ENCODE measurements at regions not wholly inside any gene's neighbourhood (a gene's known extent, or its start where the extent isn't known, plus 50 kb on each side); places are given as distances from the start of the nearest gene placed in this dataset.

DNA sequence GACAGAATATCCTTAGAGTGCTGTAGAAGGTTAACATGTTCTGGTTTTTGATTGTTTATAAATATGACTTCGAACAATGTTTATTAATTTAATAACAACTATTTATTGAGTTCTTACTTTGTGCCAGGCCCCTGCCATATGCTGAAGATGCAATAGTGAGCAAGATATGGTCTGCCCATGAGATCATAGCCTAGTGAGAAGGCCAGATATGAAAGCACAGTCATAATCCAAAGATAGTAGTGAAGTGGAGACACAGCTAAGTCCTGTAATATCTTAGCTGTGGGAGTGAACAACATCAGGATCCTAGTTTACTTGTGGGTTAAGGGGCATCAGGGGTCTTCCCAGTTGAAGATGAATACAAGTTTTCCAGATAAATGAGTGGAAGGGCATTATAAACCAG, 189.4 kb upstream of the FBXO33 start:
- Histone ChIP-seq H3K4me1 (no peaks in the 10 kb centered on the region), H3K4me3 (no peak overlapping the region), H3K4me2 (no peak overlapping the region), H3K9me3 (no peaks in the 10 kb centered on the region), H3K27ac (no peak overlapping the region)
- DNase-seq (ENCODE audit: low read depth in 1 of 2, low spot score in 1 of 2) (no peak), ATAC-seq (no peak), FAIRE-seq (no peak)
- TF ChIP-seq JUNB (IDR thresholded peaks at IDR 0.05) = no peak
- no peak for TF ChIP-seq EP300 (IDR thresholded peaks at IDR 0.05)
- TF ChIP-seq MAX (IDR thresholded peaks at IDR 0.05) = no peak
- no peak for TF ChIP-seq HOXB5 (CRISPR knock-in tag; IDR thresholded peaks at IDR 0.05)
- TF ChIP-seq HOXB13 (CRISPR knock-in tag; IDR thresholded peaks at IDR 0.05; ENCODE audit: low read depth) = no peak
- TF ChIP-seq SMC3 (IDR thresholded peaks at IDR 0.05) = no peak
- TF ChIP-seq CBX2 (IDR thresholded peaks at IDR 0.05; ENCODE audit: borderline replicate concordance, low read depth) = no peak
- no peak for TF ChIP-seq NPAS2 (CRISPR knock-in tag; IDR thresholded peaks at IDR 0.05; ENCODE audit: borderline replicate concordance)
- no peak for TF ChIP-seq CEBPB (IDR thresholded peaks at IDR 0.05)
- TF ChIP-seq HOXA7 (CRISPR knock-in tag; IDR thresholded peaks at IDR 0.05) = no peak
- TF ChIP-seq HEYL (CRISPR knock-in tag; IDR thresholded peaks at IDR 0.05) = no peak
- ChIA-PET POLR2A (no interaction called here), CTCF (no interaction called here)
- 8% methylated on average over 1 of the region's 1 CpG for WGBS (ENCODE audit: missing lambda C conversion rate)

DNA sequence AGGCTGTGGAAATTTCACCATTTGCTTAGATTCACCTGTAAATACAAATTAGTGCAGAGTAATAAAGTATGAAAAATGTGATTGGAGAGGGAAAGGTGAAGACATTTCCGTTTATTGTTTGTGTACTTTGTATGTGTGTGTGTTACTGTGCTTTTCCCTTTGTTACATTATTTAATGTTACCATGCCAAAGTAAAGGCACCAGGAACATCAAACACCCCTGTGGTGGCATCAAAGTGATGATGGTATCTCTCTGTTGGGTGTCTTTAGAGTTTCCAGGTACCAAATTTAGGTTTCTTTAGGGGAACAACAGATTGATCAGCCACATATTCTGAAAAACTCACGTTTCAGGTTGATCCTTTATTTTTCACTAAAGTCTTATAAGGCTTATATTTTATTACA, 189.0 kb upstream of the FBXO33 start:
- WGBS (ENCODE audit: missing lambda C conversion rate) = 2% methylated on average over 2 of the region's 2 CpGs
- no peak for TF ChIP-seq RNF2 (IDR thresholded peaks at IDR 0.05; ENCODE audit: borderline replicate concordance, low read depth)
- TF ChIP-seq SMC3 (IDR thresholded peaks at IDR 0.05) = no peak
- no peak for TF ChIP-seq SREBF2 (IDR thresholded peaks at IDR 0.05)
- no peak for TF ChIP-seq HOXB5 (CRISPR knock-in tag; IDR thresholded peaks at IDR 0.05)
- TF ChIP-seq BHLHE40 (IDR thresholded peaks at IDR 0.05; ENCODE audit: low read depth, low read length) = no peak
- TF ChIP-seq, protein P1, sequence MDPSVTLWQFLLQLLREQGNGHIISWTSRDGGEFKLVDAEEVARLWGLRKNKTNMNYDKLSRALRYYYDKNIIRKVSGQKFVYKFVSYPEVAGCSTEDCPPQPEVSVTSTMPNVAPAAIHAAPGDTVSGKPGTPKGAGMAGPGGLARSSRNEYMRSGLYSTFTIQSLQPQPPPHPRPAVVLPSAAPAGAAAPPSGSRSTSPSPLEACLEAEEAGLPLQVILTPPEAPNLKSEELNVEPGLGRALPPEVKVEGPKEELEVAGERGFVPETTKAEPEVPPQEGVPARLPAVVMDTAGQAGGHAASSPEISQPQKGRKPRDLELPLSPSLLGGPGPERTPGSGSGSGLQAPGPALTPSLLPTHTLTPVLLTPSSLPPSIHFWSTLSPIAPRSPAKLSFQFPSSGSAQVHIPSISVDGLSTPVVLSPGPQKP (IDR thresholded peaks at IDR 0.05; ENCODE audit: low read depth, low read length) = no peak
- no peak for TF ChIP-seq NFE2L2 (conservative IDR thresholded peaks at IDR 0.05; ENCODE audit: low read length)
- TF ChIP-seq ZSCAN20 (CRISPR knock-in tag; IDR thresholded peaks at IDR 0.05) = no peak
- TF ChIP-seq EHF (CRISPR knock-in tag; IDR thresholded peaks at IDR 0.05) = no peak
- TF ChIP-seq, protein P2, sequence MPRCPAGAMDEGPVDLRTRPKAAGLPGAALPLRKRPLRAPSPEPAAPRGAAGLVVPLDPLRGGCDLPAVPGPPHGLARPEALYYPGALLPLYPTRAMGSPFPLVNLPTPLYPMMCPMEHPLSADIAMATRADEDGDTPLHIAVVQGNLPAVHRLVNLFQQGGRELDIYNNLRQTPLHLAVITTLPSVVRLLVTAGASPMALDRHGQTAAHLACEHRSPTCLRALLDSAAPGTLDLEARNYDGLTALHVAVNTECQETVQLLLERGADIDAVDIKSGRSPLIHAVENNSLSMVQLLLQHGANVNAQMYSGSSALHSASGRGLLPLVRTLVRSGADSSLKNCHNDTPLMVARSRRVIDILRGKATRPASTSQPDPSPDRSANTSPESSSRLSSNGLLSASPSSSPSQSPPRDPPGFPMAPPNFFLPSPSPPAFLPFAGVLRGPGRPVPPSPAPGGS (IDR thresholded peaks at IDR 0.05) = no peak
- TF ChIP-seq CHD2 (IDR thresholded peaks at IDR 0.05; ENCODE audit: low read length, partially characterized antibody) = no peak
- no peak for TF ChIP-seq MYC (IDR thresholded peaks at IDR 0.05; ENCODE audit: borderline replicate concordance, low read length)
- no peak for TF ChIP-seq CHD4 (IDR thresholded peaks at IDR 0.05; ENCODE audit: borderline replicate concordance)
- TF ChIP-seq, protein P3, sequence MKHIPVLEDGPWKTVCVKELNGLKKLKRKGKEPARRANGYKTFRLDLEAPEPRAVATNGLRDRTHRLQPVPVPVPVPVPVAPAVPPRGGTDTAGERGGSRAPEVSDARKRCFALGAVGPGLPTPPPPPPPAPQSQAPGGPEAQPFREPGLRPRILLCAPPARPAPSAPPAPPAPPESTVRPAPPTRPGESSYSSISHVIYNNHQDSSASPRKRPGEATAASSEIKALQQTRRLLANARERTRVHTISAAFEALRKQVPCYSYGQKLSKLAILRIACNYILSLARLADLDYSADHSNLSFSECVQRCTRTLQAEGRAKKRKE (CRISPR knock-in tag; IDR thresholded peaks at IDR 0.05; ENCODE audit: low read depth) = no peak
- TF ChIP-seq GATA3 (IDR thresholded peaks at IDR 0.05; ENCODE audit: borderline replicate concordance) = no peak
- POLR2A ChIA-PET = no interaction called here
- DNase-seq (ENCODE audit: low read depth in 1 of 2, low spot score in 1 of 2) = no peak
- CTCF ChIA-PET = no interaction called here
- FAIRE-seq = no peak
- no peak for ATAC-seq
- H3K4me3 ChIP-seq = no peak overlapping the region
- no peak overlapping the region for H3K27ac ChIP-seq
- no peak overlapping the region for H3K4me2 ChIP-seq
- H3K9me3 ChIP-seq = no peaks in the 10 kb centered on the region
- H3K4me1 ChIP-seq = no peaks in the 10 kb centered on the region

DNA sequence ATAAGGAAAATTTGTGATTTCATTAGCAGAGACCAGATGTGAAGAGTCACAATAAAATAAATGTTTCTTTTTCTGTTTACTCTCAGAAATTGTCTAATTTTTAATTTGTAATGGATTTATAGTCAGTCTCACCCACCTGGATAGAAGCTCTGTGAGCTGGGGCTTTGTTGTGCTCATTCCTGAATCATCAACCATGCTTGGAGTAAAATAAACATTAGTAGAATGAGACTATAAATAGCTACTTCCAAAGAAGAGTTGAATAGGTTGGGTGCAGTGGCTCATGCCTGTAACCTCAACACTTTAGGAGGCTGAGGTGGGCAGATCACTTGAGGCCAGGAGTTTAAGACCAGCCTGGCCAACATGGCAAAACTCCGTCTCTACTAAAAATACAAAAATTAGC, 185.3 kb upstream of the FBXO33 start:
- ChIA-PET POLR2A (no interaction called here), CTCF (no interaction called here)
- no peaks in the 10 kb centered on the region for H3K4me1 ChIP-seq
- DNase-seq (ENCODE audit: low read depth in 1 of 2, low spot score in 1 of 2) (no peak), FAIRE-seq (no peak), ATAC-seq (no peak)
- no peak overlapping the region for H3K27ac ChIP-seq
- H3K4me3 ChIP-seq = no peak overlapping the region
- H3K9me3 ChIP-seq = no peaks in the 10 kb centered on the region
- TF ChIP-seq, protein P4, sequence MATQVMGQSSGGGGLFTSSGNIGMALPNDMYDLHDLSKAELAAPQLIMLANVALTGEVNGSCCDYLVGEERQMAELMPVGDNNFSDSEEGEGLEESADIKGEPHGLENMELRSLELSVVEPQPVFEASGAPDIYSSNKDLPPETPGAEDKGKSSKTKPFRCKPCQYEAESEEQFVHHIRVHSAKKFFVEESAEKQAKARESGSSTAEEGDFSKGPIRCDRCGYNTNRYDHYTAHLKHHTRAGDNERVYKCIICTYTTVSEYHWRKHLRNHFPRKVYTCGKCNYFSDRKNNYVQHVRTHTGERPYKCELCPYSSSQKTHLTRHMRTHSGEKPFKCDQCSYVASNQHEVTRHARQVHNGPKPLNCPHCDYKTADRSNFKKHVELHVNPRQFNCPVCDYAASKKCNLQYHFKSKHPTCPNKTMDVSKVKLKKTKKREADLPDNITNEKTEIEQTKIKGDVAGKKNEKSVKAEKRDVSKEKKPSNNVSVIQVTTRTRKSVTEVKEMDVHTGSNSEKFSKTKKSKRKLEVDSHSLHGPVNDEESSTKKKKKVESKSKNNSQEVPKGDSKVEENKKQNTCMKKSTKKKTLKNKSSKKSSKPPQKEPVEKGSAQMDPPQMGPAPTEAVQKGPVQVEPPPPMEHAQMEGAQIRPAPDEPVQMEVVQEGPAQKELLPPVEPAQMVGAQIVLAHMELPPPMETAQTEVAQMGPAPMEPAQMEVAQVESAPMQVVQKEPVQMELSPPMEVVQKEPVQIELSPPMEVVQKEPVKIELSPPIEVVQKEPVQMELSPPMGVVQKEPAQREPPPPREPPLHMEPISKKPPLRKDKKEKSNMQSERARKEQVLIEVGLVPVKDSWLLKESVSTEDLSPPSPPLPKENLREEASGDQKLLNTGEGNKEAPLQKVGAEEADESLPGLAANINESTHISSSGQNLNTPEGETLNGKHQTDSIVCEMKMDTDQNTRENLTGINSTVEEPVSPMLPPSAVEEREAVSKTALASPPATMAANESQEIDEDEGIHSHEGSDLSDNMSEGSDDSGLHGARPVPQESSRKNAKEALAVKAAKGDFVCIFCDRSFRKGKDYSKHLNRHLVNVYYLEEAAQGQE (IDR thresholded peaks at IDR 0.05) = no peak
- TF ChIP-seq RCOR1 (IDR thresholded peaks at IDR 0.05; ENCODE audit: low read depth, low read length) (no peak), MYC (IDR thresholded peaks at IDR 0.05; ENCODE audit: borderline replicate concordance, low read length) (no peak), CHD2 (IDR thresholded peaks at IDR 0.05; ENCODE audit: low read length, partially characterized antibody) (no peak), CBX8 (IDR thresholded peaks at IDR 0.05) (no peak)
- H3K4me2 ChIP-seq = no peak overlapping the region
- 6% methylated on average over 1 of the region's 1 CpG for WGBS (ENCODE audit: missing lambda C conversion rate)

All from A549 (cell line).